HEK293 (cell line): ENCODE measurements at regions not wholly inside any gene's neighbourhood (a gene's known extent, or its start where the extent isn't known, plus 50 kb on each side); places are given as distances from the start of the nearest gene placed in this dataset.

Experiments
- IKZF3 ChIP-seq: fragments of 450-650 bp; IDR thresholded peaks from 2 replicates; pipeline ENCODE4 v1.5.0; 2018; ENCODE audit warnings: missing biosample characterization, mild to moderate bottlenecking, missing genetic modification characterization, moderate library complexity
- TF ChIP-seq, protein P1 (sequence below): fragments of 450-650 bp; formaldehyde crosslinking; IDR thresholded peaks from 2 replicates; pipeline ENCODE4 v1.5.1; 2016; ENCODE audit warnings: missing biosample characterization, missing genetic modification characterization

DNA sequence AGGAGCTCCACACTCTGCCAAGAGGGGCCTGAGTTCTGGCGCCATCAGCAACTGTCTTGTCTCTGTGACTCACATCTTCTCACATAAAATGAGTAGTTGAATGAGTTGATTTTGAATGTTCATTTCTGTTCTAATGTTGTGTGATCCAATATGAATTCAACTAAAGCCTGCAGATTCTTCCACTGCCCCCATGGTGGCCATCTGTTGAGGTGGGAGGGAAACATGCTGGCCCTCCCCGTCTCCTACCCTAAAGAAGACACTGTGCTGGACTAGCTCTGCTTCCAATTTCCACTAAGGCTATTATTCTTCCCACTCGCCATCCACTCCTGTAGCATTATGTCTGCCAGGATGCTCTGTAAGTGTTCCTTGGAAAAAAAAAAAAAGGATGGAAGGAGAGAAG, 555.6 kb upstream of the LARGE1 start:
- TF ChIP-seq, protein P1, sequence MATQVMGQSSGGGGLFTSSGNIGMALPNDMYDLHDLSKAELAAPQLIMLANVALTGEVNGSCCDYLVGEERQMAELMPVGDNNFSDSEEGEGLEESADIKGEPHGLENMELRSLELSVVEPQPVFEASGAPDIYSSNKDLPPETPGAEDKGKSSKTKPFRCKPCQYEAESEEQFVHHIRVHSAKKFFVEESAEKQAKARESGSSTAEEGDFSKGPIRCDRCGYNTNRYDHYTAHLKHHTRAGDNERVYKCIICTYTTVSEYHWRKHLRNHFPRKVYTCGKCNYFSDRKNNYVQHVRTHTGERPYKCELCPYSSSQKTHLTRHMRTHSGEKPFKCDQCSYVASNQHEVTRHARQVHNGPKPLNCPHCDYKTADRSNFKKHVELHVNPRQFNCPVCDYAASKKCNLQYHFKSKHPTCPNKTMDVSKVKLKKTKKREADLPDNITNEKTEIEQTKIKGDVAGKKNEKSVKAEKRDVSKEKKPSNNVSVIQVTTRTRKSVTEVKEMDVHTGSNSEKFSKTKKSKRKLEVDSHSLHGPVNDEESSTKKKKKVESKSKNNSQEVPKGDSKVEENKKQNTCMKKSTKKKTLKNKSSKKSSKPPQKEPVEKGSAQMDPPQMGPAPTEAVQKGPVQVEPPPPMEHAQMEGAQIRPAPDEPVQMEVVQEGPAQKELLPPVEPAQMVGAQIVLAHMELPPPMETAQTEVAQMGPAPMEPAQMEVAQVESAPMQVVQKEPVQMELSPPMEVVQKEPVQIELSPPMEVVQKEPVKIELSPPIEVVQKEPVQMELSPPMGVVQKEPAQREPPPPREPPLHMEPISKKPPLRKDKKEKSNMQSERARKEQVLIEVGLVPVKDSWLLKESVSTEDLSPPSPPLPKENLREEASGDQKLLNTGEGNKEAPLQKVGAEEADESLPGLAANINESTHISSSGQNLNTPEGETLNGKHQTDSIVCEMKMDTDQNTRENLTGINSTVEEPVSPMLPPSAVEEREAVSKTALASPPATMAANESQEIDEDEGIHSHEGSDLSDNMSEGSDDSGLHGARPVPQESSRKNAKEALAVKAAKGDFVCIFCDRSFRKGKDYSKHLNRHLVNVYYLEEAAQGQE (tag by site-specific recombination), result no peak
- TF ChIP-seq IKZF3 (tag by site-specific recombination), result no peak
